ENCODE measurements at regions not wholly inside any gene's neighbourhood (a gene's known extent, or its start where the extent isn't known, plus 50 kb on each side); places are given as distances from the start of the nearest gene placed in this dataset.
"Not testable (repeated sequence)": the region's sequence is repeated elsewhere in the genome, so short reads cannot be mapped to it uniquely, and the experiment has no call there.

- intact Hi-C loops (cut with DNase I; ENCODE audit: low total_unique reads): no loop called here
- H3K9me3 ChIP-seq: no peaks in the 10 kb centered on the region
- no peak for DNase-seq
- no peaks in the 10 kb centered on the region for H3K4me1 ChIP-seq
- no peak overlapping the region for H3K27ac ChIP-seq
- WGBS, 5 donors: 75 to 94% (median 83%) methylated on average over 1 of the region's 1 CpG
- H3K4me3 ChIP-seq: no peak overlapping the region
- no peaks in the 10 kb centered on the region for H3K27me3 ChIP-seq
- no peaks in the 10 kb centered on the region for H3K36me3 ChIP-seq
- TF ChIP-seq CTCF (IDR thresholded peaks at IDR 0.05) (no peak), EP300 (IDR thresholded peaks at IDR 0.05) (no peak), POLR2A (IDR thresholded peaks at IDR 0.05) (no peak), POLR2AphosphoS5 (IDR thresholded peaks at IDR 0.05) (no peak)
Measured at GRCh38 chr9:13436591-13436990, 157.1 kb upstream of the MPDZ start.

- intact Hi-C loops (cut with DNase I; ENCODE audit: low total_unique reads): loop anchor here (5.0 kb wide), 1 partner anchor 919 kb away; no protein-coding TSS in a partner anchor
- not testable (repeated sequence) for H3K27ac ChIP-seq, DNase-seq, H3K27me3 ChIP-seq, H3K36me3 ChIP-seq, H3K9me3 ChIP-seq, H3K4me1 ChIP-seq, H3K4me3 ChIP-seq
- WGBS, 5 donors: 95 to 100% (median 97%) methylated on average over 4 of the region's 4 CpGs
Measured at GRCh38 chr9:13433453-13433852, 154.0 kb upstream of the MPDZ start.

DNA sequence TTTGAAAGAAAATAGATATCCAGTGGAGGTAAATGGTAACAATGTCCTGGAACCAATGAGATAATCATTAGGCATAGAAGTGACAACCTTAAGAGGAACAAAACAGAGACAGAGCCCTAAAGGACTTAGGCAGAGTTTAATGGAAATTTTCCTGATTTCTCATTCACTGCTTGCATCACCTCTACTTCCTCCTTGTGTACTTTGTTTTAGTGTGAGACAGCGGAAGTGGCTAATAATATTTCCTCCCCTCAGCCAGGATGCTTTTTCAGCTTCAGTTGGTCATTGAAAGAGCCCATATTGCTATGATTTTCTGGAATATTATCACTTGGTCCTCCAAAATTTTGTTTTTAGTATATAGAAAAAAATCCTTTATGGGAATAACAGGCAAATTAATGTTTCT lies 153.4 kb upstream of the MPDZ start:
- TF ChIP-seq CTCF (IDR thresholded peaks at IDR 0.05) (no peak), POLR2AphosphoS5 (IDR thresholded peaks at IDR 0.05) (no peak), EP300 (IDR thresholded peaks at IDR 0.05) (no peak), POLR2A (IDR thresholded peaks at IDR 0.05) (no peak)
- Histone ChIP-seq H3K36me3 (no peaks in the 10 kb centered on the region), H3K4me3 (no peak overlapping the region), H3K9me3 (no peaks in the 10 kb centered on the region), H3K27ac (no peak overlapping the region), H3K4me1 (peaks cover 0 to under 1% (median under 1%) of the 10 kb centered on the region in 4 donors), H3K27me3 (no peaks in the 10 kb centered on the region)
- intact Hi-C loops (cut with DNase I; ENCODE audit: low total_unique reads): loop anchor here (5.0 kb wide), 1 partner anchor 919 kb away; no protein-coding TSS in a partner anchor
- 63 to 80% (median 73%) methylated on average over 1 of the region's 1 CpG for WGBS, 5 donors
- DNase-seq: no peak

- H3K4me1 ChIP-seq: peaks cover 0 to 4% (median 3%) of the 10 kb centered on the region in 4 donors
- intact Hi-C loops (cut with DNase I; ENCODE audit: low total_unique reads): loop anchor here (5.0 kb wide), 1 partner anchor 921 kb away; no protein-coding TSS in a partner anchor
- DNase-seq: no peak
- H3K4me3 ChIP-seq: no peak overlapping the region
- no peaks in the 10 kb centered on the region for H3K9me3 ChIP-seq
- H3K27me3 ChIP-seq: no peaks in the 10 kb centered on the region
- 88 to 94% (median 91%) methylated on average over 2 of the region's 2 CpGs for WGBS, 5 donors
- H3K36me3 ChIP-seq: no peaks in the 10 kb centered on the region
- TF ChIP-seq POLR2AphosphoS5 (IDR thresholded peaks at IDR 0.05) (no peak), EP300 (IDR thresholded peaks at IDR 0.05) (no peak), POLR2A (IDR thresholded peaks at IDR 0.05) (no peak), CTCF (IDR thresholded peaks at IDR 0.05) (no peak)
- no peak overlapping the region for H3K27ac ChIP-seq
Measured at GRCh38 chr9:13431692-13432091, 152.2 kb upstream of the MPDZ start.

DNA sequence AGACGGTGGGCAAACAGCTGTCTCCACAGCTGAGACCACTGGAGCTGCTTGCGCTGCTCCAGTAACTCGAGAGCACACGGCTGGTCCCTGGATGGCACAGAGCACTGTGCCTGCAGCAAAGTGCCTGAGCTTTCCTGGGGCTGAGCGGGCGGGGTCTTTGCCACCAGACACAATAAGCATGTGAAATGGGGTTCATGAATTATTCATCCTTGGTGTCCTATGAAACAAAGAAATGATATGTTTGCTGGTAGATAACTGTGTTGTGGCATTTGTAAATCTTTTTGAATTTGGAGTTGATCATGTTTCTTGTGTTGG lies 151.7 kb upstream of the MPDZ start:
- 76 to 88% (median 76%) methylated on average over 6 of the region's 6 CpGs for WGBS, 5 donors
- Histone ChIP-seq H3K27ac (no peak overlapping the region), H3K9me3 (no peaks in the 10 kb centered on the region), H3K4me3 (no peak overlapping the region), H3K27me3 (no peaks in the 10 kb centered on the region), H3K36me3 (no peaks in the 10 kb centered on the region), H3K4me1 (peaks cover 0 to 4% (median 3%) of the 10 kb centered on the region in 4 donors)
- no peak for TF ChIP-seq POLR2A (IDR thresholded peaks at IDR 0.05)
- no peak for TF ChIP-seq POLR2AphosphoS5 (IDR thresholded peaks at IDR 0.05)
- no peak for TF ChIP-seq EP300 (IDR thresholded peaks at IDR 0.05)
- no peak for TF ChIP-seq CTCF (IDR thresholded peaks at IDR 0.05)
- intact Hi-C loops (cut with DNase I; ENCODE audit: low total_unique reads): loop anchor here (5.0 kb wide), 1 partner anchor 921 kb away; no protein-coding TSS in a partner anchor
- no peak for DNase-seq

Measured in stomach (tissue), 8 donors.